Activated naive CD4-positive, alpha-beta T cell (primary cell): ENCODE measurements at regions not wholly inside any gene's neighbourhood (a gene's known extent, or its start where the extent isn't known, plus 50 kb on each side); places are given as distances from the start of the nearest gene placed in this dataset.

ENCODE experiments used
- DNase-seq, 4 experiments: peaks; one replicate each; lab custom pipeline; 2025; lab: John Stamatoyannopoulos, UW

GRCh38 chr3:118269537-118270125 lies 765.0 kb downstream of the IGSF11 start:
- no peak for DNase-seq

- DNase-seq: no peak
Observed at GRCh38 chr3:118272991-118273390, 761.7 kb downstream of the IGSF11 start.

GRCh38 chr3:118277814-118278213 lies 756.8 kb downstream of the IGSF11 start:
- DNase-seq: no peak

GRCh38 chr3:118292841-118293240 lies 741.8 kb downstream of the IGSF11 start:
- no peak for DNase-seq

GRCh38 chr3:118298133-118298532 lies 736.5 kb downstream of the IGSF11 start:
- DNase-seq: no peak

GRCh38 chr3:118304557-118304956 lies 730.1 kb downstream of the IGSF11 start:
- no peak for DNase-seq

- DNase-seq: no peak
Observed at GRCh38 chr3:118332699-118333098, 701.9 kb downstream of the IGSF11 start.

GRCh38 chr3:118337649-118338048 lies 697.0 kb downstream of the IGSF11 start:
- DNase-seq: no peak

- DNase-seq: no peak
Observed at GRCh38 chr3:118347396-118348168, 687.1 kb downstream of the IGSF11 start.

- DNase-seq: no peak
Observed at GRCh38 chr3:118348169-118348557, 686.5 kb downstream of the IGSF11 start.

- no peak for DNase-seq
Observed at GRCh38 chr3:118354556-118354955, 680.1 kb downstream of the IGSF11 start.

- no peak for DNase-seq
Observed at GRCh38 chr3:118369892-118370491, 664.7 kb downstream of the IGSF11 start.

GRCh38 chr3:118380576-118380975 lies 654.1 kb downstream of the IGSF11 start:
- no peak for DNase-seq

GRCh38 chr3:118396491-118396890 lies 638.2 kb downstream of the IGSF11 start:
- no peak for DNase-seq

GRCh38 chr3:118400086-118400485 lies 634.6 kb downstream of the IGSF11 start:
- no peak for DNase-seq

GRCh38 chr3:118400886-118401285 lies 633.8 kb downstream of the IGSF11 start:
- no peak for DNase-seq

GRCh38 chr3:118401887-118402286 lies 632.8 kb downstream of the IGSF11 start:
- DNase-seq: no peak

- no peak for DNase-seq
Observed at GRCh38 chr3:118402971-118403370, 631.7 kb downstream of the IGSF11 start.

- no peak for DNase-seq
Observed at GRCh38 chr3:118406562-118406961, 628.1 kb downstream of the IGSF11 start.

- no peak for DNase-seq
Observed at GRCh38 chr3:118408431-118408830, 626.2 kb downstream of the IGSF11 start.

- no peak for DNase-seq
Observed at GRCh38 chr3:118412503-118412902, 622.1 kb downstream of the IGSF11 start.

- no peak for DNase-seq
Observed at GRCh38 chr3:118425272-118425837, 609.3 kb downstream of the IGSF11 start.

GRCh38 chr3:118433825-118434224 lies 600.8 kb downstream of the IGSF11 start:
- no peak for DNase-seq
